Parathyroid adenoma (tissue), 2 donors: ENCODE measurements at regions not wholly inside any gene's neighbourhood (a gene's known extent, or its start where the extent isn't known, plus 50 kb on each side); places are given as distances from the start of the nearest gene placed in this dataset.

Experiments used
- H2AFZ ChIP-seq: fragments of 300-600 bp; sonication (generic); one replicate; pipeline ENCODE4 v1.7.0; 2017; ENCODE audit warnings: antibody characterized with exemption, mild to moderate bottlenecking
- H3K27ac ChIP-seq: fragments of 300-600 bp; sonication (generic); one replicate; pipeline ENCODE4 v1.7.0; 2017
- H3K27me3 ChIP-seq: fragments of 300-600 bp; sonication (generic); one replicate; pipeline ENCODE4 v1.7.0; 2017; ENCODE audit warnings: low read length; ENCODE audit not compliant: control insufficient read depth, insufficient read depth
- H3K36me3 ChIP-seq: fragments of 300-600 bp; sonication (generic); one replicate; pipeline ENCODE4 v1.7.0; 2017; ENCODE audit warnings: low read length; ENCODE audit not compliant: control insufficient read depth, insufficient read depth
- H3K4me1 ChIP-seq: fragments of 300-600 bp; sonication (generic); one replicate; pipeline ENCODE4 v1.7.0; 2017; ENCODE audit warnings: control low read depth
- H3K4me2 ChIP-seq: fragments of 300-600 bp; sonication (generic); one replicate; pipeline ENCODE4 v1.7.0; 2017; ENCODE audit warnings: low read length
- H3K4me3 ChIP-seq: fragments of 300-600 bp; sonication (generic); one replicate; pipeline ENCODE4 v1.7.0; 2017; ENCODE audit warnings: low read depth, low read length
- H3K79me2 ChIP-seq: fragments of 300-600 bp; sonication (generic); one replicate; pipeline ENCODE4 v1.7.0; 2017; ENCODE audit warnings: control low read depth
- H3K9ac ChIP-seq: fragments of 300-600 bp; sonication (generic); one replicate; pipeline ENCODE4 v1.7.0; 2017; ENCODE audit warnings: mild to moderate bottlenecking
- H3K9me3 ChIP-seq: fragments of 300-600 bp; sonication (generic); one replicate; pipeline ENCODE4 v1.7.0; 2017; ENCODE audit warnings: low read length; ENCODE audit not compliant: control insufficient read depth
- CTCF ChIP-seq: fragments of 300-600 bp; sonication (generic); IDR thresholded peaks from one replicate; pipeline ENCODE4 v1.7.0; 2017; ENCODE audit warnings: antibody characterized with exemption, mild to moderate bottlenecking
- donor health status: primary hyperparathyroidism.

- no peak for TF ChIP-seq CTCF
Observed at GRCh38 chr4:157818946-157819692, 353.7 kb downstream of the GASK1B start.

GRCh38 chr4:157810137-157810774 is 362.6 kb downstream of the GASK1B start:
- Histone ChIP-seq H3K36me3 (no peaks in the 10 kb centered on the region), H3K27me3 (no peaks in the 10 kb centered on the region), H3K4me2 (no peak overlapping the region), H3K79me2 (no peaks in the 10 kb centered on the region), H3K27ac (no peak overlapping the region), H3K4me1 (no peaks in the 10 kb centered on the region), H3K4me3 (no peak overlapping the region), H3K9ac (no peak overlapping the region), H2AFZ (no peak overlapping the region), H3K9me3 (no peaks in the 10 kb centered on the region)
- no peak for TF ChIP-seq CTCF

More at GRCh38 chr4:157818946-157819692, 353.7 kb downstream of the GASK1B start:
- Histone ChIP-seq H3K36me3 (no peaks in the 10 kb centered on the region), H3K4me1 (no peaks in the 10 kb centered on the region), H3K79me2 (no peaks in the 10 kb centered on the region), H3K9me3 (no peaks in the 10 kb centered on the region), H3K27ac (no peak overlapping the region), H3K27me3 (no peaks in the 10 kb centered on the region), H2AFZ (no peak overlapping the region), H3K9ac (no peak overlapping the region), H3K4me3 (no peak overlapping the region), H3K4me2 (no peak overlapping the region)

GRCh38 chr4:157808796-157809383 is 363.9 kb downstream of the GASK1B start:
- Histone ChIP-seq H3K4me3 (no peak overlapping the region), H3K9me3 (no peaks in the 10 kb centered on the region), H3K27ac (no peak overlapping the region), H3K36me3 (no peaks in the 10 kb centered on the region), H3K4me2 (no peak overlapping the region), H2AFZ (no peak overlapping the region), H3K4me1 (no peaks in the 10 kb centered on the region), H3K27me3 (no peaks in the 10 kb centered on the region), H3K79me2 (no peaks in the 10 kb centered on the region), H3K9ac (no peak overlapping the region)
- TF ChIP-seq CTCF = no peak

- no peaks in the 10 kb centered on the region for H3K79me2 ChIP-seq
- no peak overlapping the region for H3K27ac ChIP-seq
- H3K9me3 ChIP-seq = no peaks in the 10 kb centered on the region
- TF ChIP-seq CTCF = no peak
- H3K4me3 ChIP-seq = no peak overlapping the region
- no peak overlapping the region for H3K4me2 ChIP-seq
- H3K36me3 ChIP-seq = no peaks in the 10 kb centered on the region
- H2AFZ ChIP-seq = no peak overlapping the region
- no peaks in the 10 kb centered on the region for H3K27me3 ChIP-seq
- H3K9ac ChIP-seq = no peak overlapping the region
- no peaks in the 10 kb centered on the region for H3K4me1 ChIP-seq
Observed at GRCh38 chr4:157806184-157806583, 366.6 kb downstream of the GASK1B start.
